ENCODE measurements at regions not wholly inside any gene's neighbourhood (a gene's known extent, or its start where the extent isn't known, plus 50 kb on each side); places are given as distances from the start of the nearest gene placed in this dataset.

GRCh38 chr1:80274256-80274655 lies 1267.7 kb upstream of the ADGRL4 start:
- no peak for TF ChIP-seq CTCF (IDR thresholded peaks at IDR 0.05)
- TF ChIP-seq POLR2A (IDR thresholded peaks at IDR 0.05) = no peak
